Keratinocyte (primary cell): ENCODE measurements at regions not wholly inside any gene's neighbourhood (a gene's known extent, or its start where the extent isn't known, plus 50 kb on each side); places are given as distances from the start of the nearest gene placed in this dataset.

Experiments
- DNase-seq: peaks from one replicate; pipeline ENCODE4 v3.0.0-alpha.2; 2011; ENCODE audit warnings: low read depth, missing footprints, low spot score
- FAIRE-seq: peaks from 2 replicates; lab custom pipeline; 2011; peaks lifted over from hg19 to GRCh38; lab: Jason Lieb, UNC
- H2AFZ ChIP-seq: 2 replicates; pipeline ENCODE4 v1.6.0; 2012; ENCODE audit warnings: low read length, control low read depth, inconsistent platforms; ENCODE audit not compliant: control insufficient read depth
- H3K27ac ChIP-seq: 2 replicates; pipeline ENCODE4 v1.5.1; 2011; ENCODE audit warnings: low read length; ENCODE audit not compliant: control insufficient read depth, insufficient read depth
- H3K27me3 ChIP-seq: 3 replicates; pipeline ENCODE4 v1.6.0; 2011; ENCODE audit warnings: low read length; ENCODE audit not compliant: control insufficient read depth, insufficient read depth; ENCODE audit errors: extremely low read depth
- H3K36me3 ChIP-seq, 2 experiments: 2 replicates in 1 of 2; 3 replicates in 1 of 2; pipeline ENCODE4 v1.5.1; 2011; ENCODE audit warnings: low read length in 2 of 2, mild to moderate bottlenecking in 1 of 2; ENCODE audit not compliant: control insufficient read depth in 2 of 2, insufficient read depth in 2 of 2; ENCODE audit errors: extremely low read depth in 1 of 2
- H3K4me1 ChIP-seq: 3 replicates; pipeline ENCODE4 v1.5.1; 2011; ENCODE audit warnings: low read length; ENCODE audit not compliant: control insufficient read depth, insufficient read depth; ENCODE audit errors: extremely low read depth
- H3K4me2 ChIP-seq: 3 replicates; pipeline ENCODE4 v1.6.0; 2011; ENCODE audit warnings: low read depth, low read length; ENCODE audit not compliant: control insufficient read depth, insufficient read depth; ENCODE audit errors: extremely low read depth
- H3K4me3 ChIP-seq, 3 experiments: fragments of 200-600 bp in 1 of 3; sonication (generic) in 1 of 3; 2 replicates in 2 of 3; 3 replicates in 1 of 3; pipeline ENCODE4 v1.5.1; 2011 to 2016; ENCODE audit warnings: low read length in 3 of 3, mild to moderate bottlenecking in 3 of 3, control low read depth in 2 of 3, inconsistent platforms in 1 of 3, low read depth in 1 of 3, mixed read lengths in 1 of 3, mixed run types in 1 of 3, moderate library complexity in 1 of 3; ENCODE audit not compliant: control insufficient read depth in 2 of 3, insufficient read depth in 2 of 3; ENCODE audit errors: extremely low read depth in 1 of 3
- H3K79me2 ChIP-seq: 2 replicates; pipeline ENCODE4 v1.6.0; 2012; ENCODE audit warnings: low read length; ENCODE audit not compliant: control insufficient read depth, insufficient read depth
- H3K9ac ChIP-seq: 3 replicates; pipeline ENCODE4 v1.6.0; 2011; ENCODE audit warnings: low read length; ENCODE audit not compliant: control insufficient read depth, insufficient read depth; ENCODE audit errors: extremely low read depth
- H3K9me1 ChIP-seq: 3 replicates; pipeline ENCODE4 v1.6.0; 2011; ENCODE audit warnings: low read length; ENCODE audit not compliant: control insufficient read depth, insufficient read depth; ENCODE audit errors: extremely low read depth
- H3K9me3 ChIP-seq: 2 replicates; pipeline ENCODE4 v1.5.1; 2012; ENCODE audit warnings: low read depth, low read length; ENCODE audit not compliant: control insufficient read depth
- H4K20me1 ChIP-seq: 3 replicates; pipeline ENCODE4 v1.6.0; 2011; ENCODE audit warnings: low read length; ENCODE audit not compliant: control insufficient read depth, insufficient read depth; ENCODE audit errors: extremely low read depth
- CTCF ChIP-seq, 3 experiments: IDR thresholded peaks in 1 of 3; conservative IDR thresholded peaks in 1 of 3; optimal IDR thresholded peaks in 1 of 3; 2 replicates in 2 of 3; 3 replicates in 1 of 3; pipeline versions ENCODE3 to v1.5.1; 2011; ENCODE audit warnings: low read length in 3 of 3, mild to moderate bottlenecking in 3 of 3, moderate library complexity in 2 of 3, control low read depth in 1 of 3, inconsistent platforms in 1 of 3; ENCODE audit not compliant: insufficient read depth in 2 of 3; ENCODE audit errors: extremely low read depth in 1 of 3
- EZH2 ChIP-seq: IDR thresholded peaks from one replicate; pipeline ENCODE4 v1.6.1; 2012; ENCODE audit warnings: inconsistent platforms, mild to moderate bottlenecking, low read length, moderate library complexity
- dilution Hi-C: fragments of 300-500 bp; cut with MboI; formaldehyde crosslinking; loops from one replicate; pipeline ENCODE4 v1.7.0; 2020; ENCODE audit warnings: low sequenced_read_pairs; ENCODE audit not compliant: extremely low pct_ligation_motif_present

DNA sequence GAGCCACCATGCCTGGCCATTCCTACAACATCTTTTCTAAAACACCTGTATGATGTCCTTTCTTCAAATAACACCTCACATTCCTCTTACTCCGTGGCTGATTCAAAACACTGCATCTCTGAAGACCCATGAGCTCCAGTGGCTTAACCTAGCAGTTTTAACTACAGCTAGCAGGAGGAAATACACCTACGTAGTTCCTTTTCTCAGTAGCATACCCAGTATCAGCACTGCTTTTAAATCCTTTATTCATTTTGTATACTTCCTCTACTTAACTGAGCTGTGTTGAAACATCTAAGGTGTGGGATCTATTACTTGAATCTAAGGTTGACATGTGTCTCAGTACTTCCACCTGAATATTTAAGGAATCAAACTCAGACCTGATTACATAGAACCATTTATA is 113.6 kb upstream of the CCDC28A start:
- Histone ChIP-seq H3K36me3 (no peaks in the 10 kb centered on the region), H3K9ac (no peak overlapping the region), H4K20me1 (peaks cover 2% of the 10 kb centered on the region), H3K4me2 (no peak overlapping the region), H3K4me1 (peaks cover 30% of the 10 kb centered on the region), H2AFZ (no peak overlapping the region), H3K4me3 (no peak overlapping the region), H3K9me1 (peaks cover 2% of the 10 kb centered on the region), H3K9me3 (no peaks in the 10 kb centered on the region), H3K79me2 (peaks cover 78% of the 10 kb centered on the region), H3K27me3 (no peaks in the 10 kb centered on the region), H3K27ac (no peak overlapping the region)
- dilution Hi-C loops, result no loop called here
- DNase-seq (no peak), FAIRE-seq (no peak)
- TF ChIP-seq CTCF (optimal IDR thresholded peaks at IDR 0.05 in 1 of 3, IDR thresholded peaks at IDR 0.05 in 1 of 3, conservative IDR thresholded peaks at IDR 0.05 in 1 of 3; ENCODE audit: extremely low read depth in 1 of 3, insufficient read depth in 2 of 3, low read length in 3 of 3) (no peak), EZH2 (no peak)

DNA sequence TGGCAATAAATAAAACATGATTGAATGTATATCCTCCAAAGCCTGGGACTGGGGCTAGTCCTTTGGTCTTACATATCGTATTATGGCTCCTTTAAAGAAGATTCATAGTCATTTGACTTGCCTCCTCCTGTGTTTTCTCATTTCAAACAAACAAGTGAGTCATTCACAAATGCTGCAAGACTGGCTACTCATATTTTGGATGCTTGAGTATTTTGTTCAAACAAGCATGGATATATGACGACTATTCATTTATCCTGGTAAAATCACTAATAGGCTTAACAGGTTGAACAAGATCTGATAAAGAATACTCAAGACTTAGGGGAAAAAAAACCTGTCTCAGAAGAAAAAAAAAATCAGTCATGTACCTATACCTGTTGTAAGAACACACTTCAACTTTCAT is 111.1 kb upstream of the CCDC28A start:
- H3K4me2 ChIP-seq, result peak overlapping the region; percentile 40
- H2AFZ ChIP-seq, result no peak overlapping the region
- H3K4me1 ChIP-seq, result peaks cover 12% of the 10 kb centered on the region
- peak; percentile 32 for DNase-seq
- H3K79me2 ChIP-seq, result peaks cover 83% of the 10 kb centered on the region
- peaks cover 4% of the 10 kb centered on the region for H4K20me1 ChIP-seq
- H3K36me3 ChIP-seq, result no peaks in the 10 kb centered on the region
- no peaks in the 10 kb centered on the region for H3K9me3 ChIP-seq
- no peaks in the 10 kb centered on the region for H3K9me1 ChIP-seq
- H3K9ac ChIP-seq, result peak overlapping the region; percentile 22
- no peaks in the 10 kb centered on the region for H3K27me3 ChIP-seq
- TF ChIP-seq CTCF (optimal IDR thresholded peaks at IDR 0.05 in 1 of 3, IDR thresholded peaks at IDR 0.05 in 1 of 3, conservative IDR thresholded peaks at IDR 0.05 in 1 of 3; ENCODE audit: extremely low read depth in 1 of 3, insufficient read depth in 2 of 3, low read length in 3 of 3), result no peak
- TF ChIP-seq EZH2, result no peak
- dilution Hi-C loops, result no loop called here
- H3K27ac ChIP-seq, result peak overlapping the region; percentile 82
- H3K4me3 ChIP-seq, result no peak overlapping the region
- FAIRE-seq, result peak; percentile 66
